Neural crest cell (in vitro differentiated cells): ENCODE measurements at regions not wholly inside any gene's neighbourhood (a gene's known extent, or its start where the extent isn't known, plus 50 kb on each side); places are given as distances from the start of the nearest gene placed in this dataset.
"Not testable (repeated sequence)": the region's sequence is repeated elsewhere in the genome, so short reads cannot be mapped to it uniquely, and the experiment has no call there.

Experiments
- DNase-seq: peaks from one replicate; pipeline ENCODE4 v3.0.0; 2021; ENCODE audit warnings: low read depth, mixed read lengths, low spot score
- H3K27ac Mint-ChIP-seq: one replicate; pipeline ENCODE4 v1.8.0; 2021; ENCODE audit warnings: mild to moderate bottlenecking, mixed read lengths; ENCODE audit not compliant: unreplicated experiment
- H3K27me3 Mint-ChIP-seq: 2 replicates; pipeline ENCODE4 v1.8.0; 2021; ENCODE audit warnings: low read depth, mild to moderate bottlenecking, mixed read lengths
- H3K36me3 Mint-ChIP-seq: 2 replicates; pipeline ENCODE4 v1.8.0; 2021; ENCODE audit warnings: low read depth, mild to moderate bottlenecking, mixed read lengths
- H3K4me1 Mint-ChIP-seq: 2 replicates; pipeline ENCODE4 v1.8.0; 2021; ENCODE audit warnings: mixed read lengths
- H3K4me3 Mint-ChIP-seq: one replicate; pipeline ENCODE4 v1.8.0; 2021; ENCODE audit warnings: mild to moderate bottlenecking, mixed read lengths
- H3K9me3 Mint-ChIP-seq: 2 replicates; pipeline ENCODE4 v1.8.0; 2021; ENCODE audit warnings: mixed read lengths
- CTCF ChIP-seq: fragments of 200-600 bp; sonication (generic); conservative IDR thresholded peaks from 2 replicates; pipeline ENCODE4 v1.5.0; 2021; ENCODE audit warnings: antibody characterized with exemption, mild to moderate bottlenecking

DNA sequence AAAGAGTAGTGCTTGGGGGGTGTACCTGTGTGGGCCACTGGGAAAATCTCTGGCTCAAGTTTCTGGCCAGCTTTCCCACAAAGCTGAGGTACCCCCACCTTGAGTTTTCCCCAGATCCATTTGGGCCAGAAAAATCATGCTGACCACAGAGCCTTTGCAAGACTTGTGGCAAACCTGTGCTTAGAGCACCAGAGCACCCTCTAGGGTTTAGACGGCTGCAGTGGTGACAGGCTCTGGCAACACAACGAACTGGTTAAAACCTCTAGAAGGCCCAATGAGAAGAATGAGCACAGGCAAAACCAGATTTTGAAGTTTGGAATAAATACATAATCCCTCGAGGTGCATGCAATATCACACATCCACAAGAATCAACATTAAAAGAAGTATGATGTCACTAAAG, 290.7 kb upstream of the FOLH1 start:
- H3K36me3 Mint-ChIP-seq: no peaks in the 10 kb centered on the region
- no peak overlapping the region for H3K4me3 Mint-ChIP-seq
- H3K27ac Mint-ChIP-seq: no peak overlapping the region
- no peaks in the 10 kb centered on the region for H3K4me1 Mint-ChIP-seq
- DNase-seq: no peak
- no peaks in the 10 kb centered on the region for H3K27me3 Mint-ChIP-seq
- H3K9me3 Mint-ChIP-seq: peaks cover 3% of the 10 kb centered on the region
- TF ChIP-seq CTCF: no peak

DNA sequence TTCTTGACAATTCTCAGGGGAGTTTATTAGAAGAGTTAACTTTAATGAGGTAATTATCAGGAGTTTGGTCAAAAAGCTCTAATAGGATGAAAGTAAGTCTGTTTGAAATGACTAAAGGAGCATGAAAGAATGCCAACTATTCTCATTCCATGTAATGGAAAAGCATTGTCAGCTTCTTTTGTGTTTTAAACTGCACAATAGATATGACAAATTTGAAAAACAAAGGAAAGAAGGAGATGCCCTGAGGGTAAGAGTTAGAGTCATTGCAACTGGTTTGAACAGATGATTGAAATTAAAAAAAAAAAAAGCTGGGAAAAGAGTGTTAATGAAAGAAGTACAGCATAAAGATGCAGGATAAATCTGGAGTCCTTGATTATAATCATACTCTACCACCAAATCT, 296.8 kb upstream of the FOLH1 start:
- Mint-ChIP-seq H3K4me3 (no peak overlapping the region), H3K27ac (no peak overlapping the region), H3K9me3 (peaks cover 7% of the 10 kb centered on the region), H3K27me3 (no peaks in the 10 kb centered on the region), H3K36me3 (no peaks in the 10 kb centered on the region), H3K4me1 (no peaks in the 10 kb centered on the region)
- TF ChIP-seq CTCF: no peak
- no peak for DNase-seq

DNA sequence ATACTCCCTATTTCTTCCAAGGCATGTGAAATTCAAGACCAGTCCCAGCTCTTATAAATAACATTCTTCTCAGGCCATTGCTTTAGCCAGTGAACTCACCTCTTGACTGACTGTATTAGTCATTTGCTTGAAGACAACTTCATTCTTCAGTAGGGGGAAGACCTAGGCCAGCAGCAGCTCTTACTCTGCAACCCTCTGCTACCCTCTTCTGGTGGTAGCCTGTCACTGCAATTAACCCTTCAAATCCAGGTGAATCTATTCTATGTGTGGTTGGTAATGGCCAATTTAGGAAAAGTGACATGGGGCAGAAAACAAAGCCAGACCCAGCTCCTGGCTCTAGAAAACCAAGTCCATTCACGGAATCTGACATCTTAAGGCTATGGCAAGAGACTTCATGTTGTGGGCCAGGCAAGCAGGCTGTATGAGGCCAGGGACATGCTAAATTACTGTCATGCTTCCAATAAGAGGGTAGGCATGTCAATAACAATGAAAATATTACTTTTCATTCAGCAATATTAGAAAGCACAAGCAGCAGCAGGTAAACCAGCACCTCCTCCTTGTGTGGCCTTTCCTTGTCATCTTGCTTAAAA, 317.9 kb upstream of the FOLH1 start:
- H3K36me3 Mint-ChIP-seq, H3K27me3 Mint-ChIP-seq, H3K27ac Mint-ChIP-seq, H3K4me3 Mint-ChIP-seq, H3K9me3 Mint-ChIP-seq, DNase-seq, H3K4me1 Mint-ChIP-seq: not testable (repeated sequence)
- TF ChIP-seq CTCF: peak; percentile 77

DNA sequence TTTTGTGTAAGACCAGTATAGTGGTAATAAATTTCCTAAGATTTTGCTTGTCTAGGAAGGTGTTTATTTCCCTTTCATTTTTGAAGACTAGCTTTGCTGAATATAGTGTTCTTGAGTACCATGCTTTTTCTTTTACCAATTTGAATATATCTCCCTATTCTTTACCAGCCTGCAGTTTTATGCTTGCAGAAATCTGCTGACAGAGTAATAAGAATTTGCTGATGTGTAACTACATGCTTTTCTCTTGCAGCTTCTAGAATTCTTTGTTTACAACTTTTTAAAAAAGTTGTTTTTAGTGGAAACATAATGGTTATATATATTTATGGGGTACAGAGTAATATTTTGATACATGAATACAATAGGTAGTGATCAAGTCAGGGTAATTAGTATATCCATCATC, 324.8 kb upstream of the FOLH1 start:
- no peak for DNase-seq
- TF ChIP-seq CTCF: no peak
- Mint-ChIP-seq H3K9me3 (peaks cover 7% of the 10 kb centered on the region), H3K4me3 (no peak overlapping the region), H3K27me3 (no peaks in the 10 kb centered on the region), H3K36me3 (peaks cover 3% of the 10 kb centered on the region), H3K27ac (no peak overlapping the region), H3K4me1 (no peaks in the 10 kb centered on the region)

- not testable (repeated sequence) for H3K27me3 Mint-ChIP-seq, H3K36me3 Mint-ChIP-seq, H3K4me3 Mint-ChIP-seq, H3K27ac Mint-ChIP-seq, DNase-seq, H3K4me1 Mint-ChIP-seq
- peaks cover 12% of the 10 kb centered on the region for H3K9me3 Mint-ChIP-seq
Measured at GRCh38 chr11:49538927-49539326, 330.5 kb upstream of the FOLH1 start.

GRCh38 chr11:49558261-49558847, 350.0 kb upstream of the FOLH1 start:
- H3K4me3 Mint-ChIP-seq, H3K27me3 Mint-ChIP-seq, H3K4me1 Mint-ChIP-seq, H3K27ac Mint-ChIP-seq, H3K36me3 Mint-ChIP-seq, DNase-seq: not testable (repeated sequence)
- H3K9me3 Mint-ChIP-seq: peaks cover 16% of the 10 kb centered on the region

GRCh38 chr11:49560593-49560992, 352.2 kb upstream of the FOLH1 start:
- H3K27ac Mint-ChIP-seq, H3K4me3 Mint-ChIP-seq, H3K9me3 Mint-ChIP-seq, DNase-seq, H3K27me3 Mint-ChIP-seq, H3K4me1 Mint-ChIP-seq, H3K36me3 Mint-ChIP-seq: not testable (repeated sequence)

- not testable (repeated sequence) for H3K4me3 Mint-ChIP-seq, H3K36me3 Mint-ChIP-seq, DNase-seq, H3K27ac Mint-ChIP-seq, H3K4me1 Mint-ChIP-seq, H3K27me3 Mint-ChIP-seq
- peaks cover 12% of the 10 kb centered on the region for H3K9me3 Mint-ChIP-seq
Measured at GRCh38 chr11:49561240-49561880, 353.0 kb upstream of the FOLH1 start.

DNA sequence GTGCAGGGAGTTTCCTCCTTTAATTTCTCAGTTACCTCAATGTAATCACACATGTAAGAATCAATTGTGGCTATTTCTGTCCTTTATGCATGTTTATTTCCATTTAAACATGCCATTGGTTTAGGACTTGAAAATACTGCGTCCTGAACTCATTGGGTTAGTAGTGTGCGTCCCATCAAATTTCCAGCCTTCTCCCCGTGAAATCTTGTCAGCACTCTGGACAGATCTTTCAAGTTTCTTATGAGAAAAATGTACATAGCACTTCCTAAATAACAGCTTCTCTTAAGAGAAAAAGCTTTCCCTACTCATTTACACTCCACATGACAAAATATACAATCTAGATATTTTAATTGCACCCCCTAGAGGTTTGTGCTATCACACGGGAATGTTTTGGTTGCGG, 353.9 kb upstream of the FOLH1 start:
- not testable (repeated sequence) for H3K4me1 Mint-ChIP-seq, H3K36me3 Mint-ChIP-seq, H3K27ac Mint-ChIP-seq, H3K27me3 Mint-ChIP-seq, H3K4me3 Mint-ChIP-seq, DNase-seq
- peaks cover 12% of the 10 kb centered on the region for H3K9me3 Mint-ChIP-seq

DNA sequence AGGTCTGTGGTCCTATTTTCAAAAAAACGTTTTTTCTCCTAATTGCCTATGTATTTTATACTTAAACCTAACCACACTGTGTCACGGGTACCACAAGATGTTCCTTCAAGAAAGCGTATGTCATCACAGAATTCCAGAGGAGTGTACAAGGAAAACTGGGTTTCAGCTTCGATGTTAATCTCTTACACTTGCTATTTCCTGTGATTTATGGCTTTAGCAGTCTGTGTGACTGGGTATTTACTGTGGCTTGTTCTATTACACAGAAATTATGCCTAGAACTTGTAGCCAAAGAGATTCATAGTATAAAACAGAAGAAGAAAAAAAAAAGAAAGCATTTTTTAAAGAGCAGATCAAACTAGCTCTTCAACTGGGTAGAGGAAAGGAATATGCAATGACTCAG, 371.1 kb upstream of the FOLH1 start:
- not testable (repeated sequence) for DNase-seq, H3K36me3 Mint-ChIP-seq, H3K27ac Mint-ChIP-seq, H3K4me3 Mint-ChIP-seq, H3K27me3 Mint-ChIP-seq, H3K9me3 Mint-ChIP-seq, H3K4me1 Mint-ChIP-seq
